ENCODE measurements at regions not wholly inside any gene's neighbourhood (a gene's known extent, or its start where the extent isn't known, plus 50 kb on each side); places are given as distances from the start of the nearest gene placed in this dataset.

GRCh38 chr9:107948601-107949000 lies 459.0 kb upstream of the KLF4 start:
- ATAC-seq (no peak), DNase-seq (no peak)

- ATAC-seq (no peak), DNase-seq (no peak)
Observed at GRCh38 chr9:107948086-107948485, 458.5 kb upstream of the KLF4 start.

GRCh38 chr9:107946364-107947141 lies 457.0 kb upstream of the KLF4 start:
- DNase-seq (no peak), ATAC-seq (no peak)

- ATAC-seq (no peak), DNase-seq (no peak)
Observed at GRCh38 chr9:107945961-107946360, 456.4 kb upstream of the KLF4 start.

DNA sequence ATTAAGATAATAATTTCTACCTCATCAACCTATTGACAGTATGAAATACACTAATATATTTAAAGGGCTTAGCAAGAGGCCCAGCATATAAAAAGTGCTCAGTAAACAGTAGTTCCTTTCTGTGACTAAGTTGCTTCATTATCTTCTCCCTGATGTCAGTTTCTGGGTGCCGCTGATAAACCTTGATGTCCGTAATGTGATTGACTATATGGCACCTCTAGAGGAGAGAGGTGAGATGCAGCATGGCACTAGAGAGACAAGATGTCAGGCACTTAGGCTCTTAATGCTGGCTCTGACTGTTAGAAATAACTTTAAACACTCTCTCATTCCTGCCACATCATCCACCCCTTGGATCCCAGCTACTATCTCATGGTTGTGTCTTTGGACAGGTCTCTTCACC lies 455.9 kb upstream of the KLF4 start:
- DNase-seq, result no peak
- no peak for ATAC-seq

- no peak for ATAC-seq
- DNase-seq, result no peak
Observed at GRCh38 chr9:107944387-107944786, 454.8 kb upstream of the KLF4 start.

DNA sequence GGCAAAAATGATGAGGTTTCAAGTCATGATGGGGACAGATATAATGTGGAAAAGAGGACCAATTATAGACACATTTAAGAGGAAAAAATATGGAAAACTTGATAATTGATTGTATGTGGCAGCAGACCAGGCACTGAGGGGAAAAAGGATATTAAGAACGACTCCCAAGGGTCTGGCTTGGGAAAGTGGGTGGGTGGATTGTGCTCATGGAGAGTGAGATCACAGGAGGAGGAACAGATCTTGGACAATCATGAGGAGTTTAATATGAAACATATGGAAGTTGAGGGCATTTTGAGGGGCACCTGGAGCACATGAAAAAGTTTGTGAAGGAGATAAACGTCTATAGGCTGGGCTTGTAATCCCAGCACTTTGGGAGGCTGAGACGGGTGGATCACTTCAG lies 454.3 kb upstream of the KLF4 start:
- ATAC-seq, result no peak

GRCh38 chr9:107942856-107943255 lies 453.3 kb upstream of the KLF4 start:
- ATAC-seq, result no peak
- no peak for DNase-seq

More for the DNA sequence above, 454.3 kb upstream of the KLF4 start:
- DNase-seq, result no peak

- ATAC-seq (no peak), DNase-seq (no peak)
Observed at GRCh38 chr9:107942291-107942690, 452.7 kb upstream of the KLF4 start.

GRCh38 chr9:107940616-107941595 lies 451.3 kb upstream of the KLF4 start:
- ATAC-seq (no peak), DNase-seq (no peak)

DNA sequence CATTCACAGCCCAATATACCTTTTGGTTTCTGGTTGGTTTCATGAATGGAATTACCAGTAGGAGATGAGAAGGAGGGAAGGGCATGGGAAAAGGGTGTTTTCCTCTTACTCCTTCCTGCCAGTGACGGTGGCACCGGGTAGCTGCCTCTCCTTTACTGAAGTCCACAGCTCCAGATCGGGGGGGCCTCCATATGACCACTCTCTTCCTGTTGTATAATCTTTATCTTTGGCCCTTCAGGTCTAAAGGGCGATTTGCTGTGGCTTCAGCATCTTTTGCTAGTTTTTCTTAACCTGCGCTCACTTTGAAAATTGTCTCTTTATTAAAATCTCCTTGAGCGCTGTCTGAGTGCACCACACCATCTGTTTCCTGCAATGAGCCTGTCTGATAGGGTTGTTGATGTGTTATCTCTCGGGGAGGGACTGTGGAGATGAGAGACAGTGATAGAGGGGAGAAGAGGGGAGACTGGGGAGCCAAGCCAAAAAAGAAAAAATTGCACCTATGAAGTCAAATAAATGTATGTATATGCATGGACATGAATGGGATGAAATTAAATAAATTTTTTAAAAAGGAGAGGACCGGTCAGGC lies 449.3 kb upstream of the KLF4 start:
- DNase-seq, result no peak
- ATAC-seq, result no peak

DNA sequence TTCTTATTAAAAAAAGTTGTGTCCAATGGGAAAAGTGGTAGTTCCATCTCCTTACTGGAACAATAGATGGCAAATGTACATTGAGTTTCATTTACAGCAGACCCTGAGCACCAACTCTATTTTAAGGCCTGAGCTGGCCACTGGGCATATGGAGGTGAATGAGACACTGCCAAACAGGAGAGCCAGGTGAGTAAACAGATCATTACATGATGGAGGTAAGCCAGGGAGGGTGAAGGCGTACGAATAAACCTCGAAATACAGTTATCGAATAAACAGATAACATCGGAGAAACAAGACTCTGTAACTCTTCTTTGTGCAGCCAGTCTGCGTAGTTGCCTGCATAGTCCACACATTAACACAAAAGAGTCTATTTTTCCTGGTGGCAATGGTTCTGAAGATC lies 446.4 kb upstream of the KLF4 start:
- no peak for DNase-seq
- ATAC-seq, result no peak

GRCh38 chr9:107933516-107933915 lies 443.9 kb upstream of the KLF4 start:
- DNase-seq (no peak), ATAC-seq (no peak)

DNA sequence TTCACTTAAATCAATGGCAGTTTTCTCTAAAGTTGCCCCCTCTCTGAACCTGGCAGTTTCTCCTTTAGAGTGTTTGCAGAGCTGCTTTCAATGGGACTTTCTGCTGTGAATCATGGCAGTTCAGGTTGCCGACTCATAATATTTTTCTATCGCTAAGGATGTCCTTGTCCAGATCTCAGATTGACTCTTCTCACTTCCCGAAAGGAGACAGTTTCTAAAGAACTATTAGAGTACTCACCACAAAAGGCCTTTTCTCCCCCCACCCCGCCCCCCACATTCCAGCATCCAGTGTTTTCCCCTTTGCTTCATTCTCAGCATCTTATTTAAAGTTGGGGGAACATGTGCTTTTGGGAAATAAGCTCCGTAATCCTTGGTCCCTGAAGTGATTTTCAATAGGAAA lies 443.5 kb upstream of the KLF4 start:
- no peak for ATAC-seq
- DNase-seq, result no peak

GRCh38 chr9:107932601-107933000 lies 443.0 kb upstream of the KLF4 start:
- no peak for ATAC-seq

DNA sequence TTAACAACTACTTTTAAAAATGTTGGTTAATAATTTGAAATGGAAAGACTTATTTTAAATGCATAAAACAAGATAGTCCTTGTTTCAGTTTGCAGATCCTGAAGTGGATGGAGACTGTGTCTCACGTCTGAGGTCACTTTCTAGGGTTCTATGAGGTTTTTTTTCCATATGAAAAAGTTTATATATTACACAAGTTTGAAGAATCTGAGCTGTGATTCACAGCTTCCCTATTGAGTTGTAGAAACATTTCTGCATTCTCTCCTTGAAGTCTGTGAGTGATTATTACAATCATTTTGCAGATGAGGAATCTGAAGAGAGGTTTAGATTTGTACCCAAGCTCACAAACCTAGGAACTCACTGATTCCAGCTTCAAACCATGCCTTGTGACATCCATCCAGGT lies 442.5 kb upstream of the KLF4 start:
- ATAC-seq, result no peak
- no peak for DNase-seq

More at GRCh38 chr9:107932601-107933000, 443.0 kb upstream of the KLF4 start:
- no peak for DNase-seq

GRCh38 chr9:107931071-107931715 lies 441.6 kb upstream of the KLF4 start:
- no peak for ATAC-seq
- no peak for DNase-seq

GRCh38 chr9:107929443-107929842 lies 439.9 kb upstream of the KLF4 start:
- ATAC-seq (no peak), DNase-seq (no peak)

DNA sequence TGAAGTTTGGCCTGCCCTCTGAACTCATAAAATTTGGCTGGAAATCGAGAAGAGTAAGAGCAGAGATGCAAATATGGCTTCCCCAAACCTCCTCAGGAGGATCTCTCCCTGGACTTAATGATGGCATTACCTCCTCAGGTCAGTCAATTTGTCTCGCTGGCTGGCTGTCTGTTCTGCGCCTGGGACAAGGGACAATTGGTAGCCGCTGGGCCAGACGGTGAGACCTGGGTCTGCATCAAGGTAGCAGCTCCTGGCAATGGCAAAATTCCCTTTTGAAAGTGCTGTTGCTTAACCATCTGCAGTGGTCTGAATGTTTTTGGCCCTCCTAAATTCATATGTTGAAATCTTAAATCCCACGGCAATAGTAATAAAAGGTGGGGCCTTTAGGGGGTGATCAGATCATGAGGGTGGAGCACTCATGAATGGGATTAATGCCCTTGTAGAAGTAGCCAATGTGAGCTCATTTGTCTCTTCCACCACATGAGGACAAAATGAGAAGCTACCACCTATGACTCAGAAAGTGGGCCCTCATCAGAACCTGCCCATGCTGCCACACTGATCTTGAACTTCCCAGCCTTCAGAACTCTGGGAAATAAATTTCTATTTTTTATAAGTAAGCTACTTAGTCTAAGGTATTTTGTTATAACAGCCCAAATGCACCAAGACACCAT lies 439.3 kb upstream of the KLF4 start:
- DNase-seq, result no peak
- ATAC-seq, result no peak

- ATAC-seq, result no peak
Observed at GRCh38 chr9:107927276-107927675, 437.7 kb upstream of the KLF4 start.

DNA sequence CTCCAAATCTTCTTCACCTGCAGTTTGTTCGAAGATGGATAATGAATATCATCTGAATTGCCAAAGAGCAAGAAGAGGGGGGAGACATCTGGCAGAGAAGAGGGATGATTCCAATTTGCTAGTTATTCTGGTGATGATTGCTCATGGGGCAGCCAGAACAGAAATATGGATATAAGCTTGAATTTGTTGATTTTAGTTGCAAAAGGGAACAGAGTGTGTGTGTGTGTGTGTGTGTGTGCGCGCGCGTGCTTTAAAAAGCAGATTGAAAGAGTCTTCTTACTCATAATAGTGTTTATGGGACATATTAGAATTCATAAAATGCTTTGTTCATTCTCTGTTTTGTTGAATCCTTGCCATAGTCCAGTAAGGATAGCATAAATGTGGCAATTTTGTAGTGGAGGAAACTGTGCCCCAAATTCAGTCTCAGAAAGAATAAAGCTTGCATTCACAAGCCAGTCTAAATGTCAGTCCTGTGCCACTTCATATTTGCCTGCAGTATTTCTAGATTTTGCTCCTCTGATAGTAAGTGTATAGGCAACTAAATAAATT lies 436.3 kb upstream of the KLF4 start:
- ATAC-seq, result no peak
- DNase-seq, result no peak

More at GRCh38 chr9:107927276-107927675, 437.7 kb upstream of the KLF4 start:
- DNase-seq, result no peak

Measured in stimulated activated naive CD8-positive, alpha-beta T cell treated with anti-CD3 and anti-CD28 coated beads, Interleukin-15, Interleukin-2, amounts not matched to agents 100 U/mL and 50 U/mL, for 24 hours (primary cell).